Ecto neural progenitor cell (in vitro differentiated cells): ENCODE measurements at regions not wholly inside any gene's neighbourhood (a gene's known extent, or its start where the extent isn't known, plus 50 kb on each side); places are given as distances from the start of the nearest gene placed in this dataset.

Experiments
- DNase-seq: peaks from one replicate; pipeline ENCODE4 v3.0.0-alpha.2; 2018; ENCODE audit warnings: low spot score

GRCh38 chr11:69918231-69918937 lies 99.2 kb upstream of the FGF3 start:
- DNase-seq: no peak

GRCh38 chr11:69918938-69919650 lies 99.9 kb upstream of the FGF3 start:
- peak; percentile 91 for DNase-seq

GRCh38 chr11:69919659-69920344 lies 100.6 kb upstream of the FGF3 start:
- DNase-seq: peak; percentile 39

- DNase-seq: peak; percentile 42
Observed at GRCh38 chr11:69920345-69921127, 101.3 kb upstream of the FGF3 start.

- DNase-seq: peak; percentile 34
Observed at GRCh38 chr11:69921128-69922014, 102.2 kb upstream of the FGF3 start.

- no peak for DNase-seq
Observed at GRCh38 chr11:69922015-69922595, 102.9 kb upstream of the FGF3 start.

- DNase-seq: no peak
Observed at GRCh38 chr11:69922596-69923111, 103.4 kb upstream of the FGF3 start.

- no peak for DNase-seq
Observed at GRCh38 chr11:69923196-69923595, 104.0 kb upstream of the FGF3 start.

- DNase-seq: no peak
Observed at GRCh38 chr11:69923641-69924307, 104.6 kb upstream of the FGF3 start.

- DNase-seq: no peak
Observed at GRCh38 chr11:69924308-69925161, 105.3 kb upstream of the FGF3 start.

GRCh38 chr11:69925366-69926196 lies 106.4 kb upstream of the FGF3 start:
- DNase-seq: no peak

GRCh38 chr11:69926376-69927050 lies 107.3 kb upstream of the FGF3 start:
- DNase-seq: no peak

GRCh38 chr11:69928121-69928520 lies 108.9 kb upstream of the FGF3 start:
- DNase-seq: no peak

- DNase-seq: no peak
Observed at GRCh38 chr11:69928975-69929374, 109.8 kb upstream of the FGF3 start.

- no peak for DNase-seq
Observed at GRCh38 chr11:69930081-69931059, 111.2 kb upstream of the FGF3 start.
